Stomach (tissue), 4 donors: ENCODE measurements at regions not wholly inside any gene's neighbourhood (a gene's known extent, or its start where the extent isn't known, plus 50 kb on each side); places are given as distances from the start of the nearest gene placed in this dataset.

Experiments used
- CTCF ChIP-seq, 7 experiments: fragments of 450-650 bp in 4 of 7; fragments of 200-600 bp in 3 of 7; sonication (generic) in 3 of 7; IDR thresholded peaks; one replicate each; pipeline ENCODE4 v1.5.1; 2016 to 2019; ENCODE audit warnings: antibody characterized with exemption in 7 of 7, control low read depth in 2 of 7, mild to moderate bottlenecking in 1 of 7
- POLR2A ChIP-seq, 4 donors: fragments of 450-650 bp; IDR thresholded peaks; one replicate each; pipeline ENCODE4 v1.6.1; 2016; ENCODE audit warnings: antibody characterized with exemption in 4 of 4, control low read depth in 2 of 4, mild to moderate bottlenecking in 1 of 4, moderate library complexity in 1 of 4

- TF ChIP-seq CTCF (IDR thresholded peaks at IDR 0.05): no peak
- no peak for TF ChIP-seq POLR2A (IDR thresholded peaks at IDR 0.05)
Observed at GRCh38 chr5:152884006-152884405, 478.9 kb upstream of the NMUR2 start.
